ENCODE measurements at regions not wholly inside any gene's neighbourhood (a gene's known extent, or its start where the extent isn't known, plus 50 kb on each side); places are given as distances from the start of the nearest gene placed in this dataset.
A peak's percentile ranks its signal among the peaks of the same experiment; 100 is the strongest.
"Not testable (repeated sequence)": the region's sequence is repeated elsewhere in the genome, so short reads cannot be mapped to it uniquely, and the experiment has no call there.

GRCh38 chr6:150503586-150504339 lies 95.9 kb upstream of the PLEKHG1 start:
- Histone ChIP-seq H3K9ac (ENCODE audit: low read length) (no peak overlapping the region), H3K4me1 (ENCODE audit: control insufficient read depth, insufficient read depth, low read length) (no peaks in the 10 kb centered on the region), H3K27me3 (ENCODE audit: control insufficient read depth, insufficient read depth, low read length) (no peaks in the 10 kb centered on the region), H3K27ac (ENCODE audit: low read depth, low read length) (no peak overlapping the region), H3K36me3 (ENCODE audit: control insufficient read depth, insufficient read depth, low read length) (no peaks in the 10 kb centered on the region), H3K4me3 (ENCODE audit: low read length) (no peak overlapping the region)

GRCh38 chr6:150507361-150507760 lies 92.3 kb upstream of the PLEKHG1 start:
- H3K9ac ChIP-seq (ENCODE audit: low read length); H3K36me3 ChIP-seq (ENCODE audit: control insufficient read depth, insufficient read depth, low read length); H3K27me3 ChIP-seq (ENCODE audit: control insufficient read depth, insufficient read depth, low read length); H3K4me3 ChIP-seq (ENCODE audit: low read length); H3K4me1 ChIP-seq (ENCODE audit: control insufficient read depth, insufficient read depth, low read length); H3K27ac ChIP-seq (ENCODE audit: low read depth, low read length): not testable (repeated sequence)

GRCh38 chr6:150510576-150510975 lies 89.1 kb upstream of the PLEKHG1 start:
- H3K27me3 ChIP-seq (ENCODE audit: control insufficient read depth, insufficient read depth, low read length): no peaks in the 10 kb centered on the region
- H3K4me3 ChIP-seq (ENCODE audit: low read length): no peak overlapping the region
- no peaks in the 10 kb centered on the region for H3K36me3 ChIP-seq (ENCODE audit: control insufficient read depth, insufficient read depth, low read length)
- no peak overlapping the region for H3K9ac ChIP-seq (ENCODE audit: low read length)
- no peaks in the 10 kb centered on the region for H3K4me1 ChIP-seq (ENCODE audit: control insufficient read depth, insufficient read depth, low read length)
- H3K27ac ChIP-seq (ENCODE audit: low read depth, low read length): no peak overlapping the region

- Histone ChIP-seq H3K9ac (ENCODE audit: low read length) (no peak overlapping the region), H3K27me3 (ENCODE audit: control insufficient read depth, insufficient read depth, low read length) (no peaks in the 10 kb centered on the region), H3K36me3 (ENCODE audit: control insufficient read depth, insufficient read depth, low read length) (no peaks in the 10 kb centered on the region), H3K4me3 (ENCODE audit: low read length) (no peak overlapping the region), H3K4me1 (ENCODE audit: control insufficient read depth, insufficient read depth, low read length) (no peaks in the 10 kb centered on the region), H3K27ac (ENCODE audit: low read depth, low read length) (no peak overlapping the region)
Observed at GRCh38 chr6:150511313-150511712, 88.4 kb upstream of the PLEKHG1 start.

GRCh38 chr6:150514806-150515380 lies 84.8 kb upstream of the PLEKHG1 start:
- Histone ChIP-seq H3K4me3 (ENCODE audit: low read length) (no peak overlapping the region), H3K27ac (ENCODE audit: low read depth, low read length) (no peak overlapping the region), H3K4me1 (ENCODE audit: control insufficient read depth, insufficient read depth, low read length) (no peaks in the 10 kb centered on the region), H3K36me3 (ENCODE audit: control insufficient read depth, insufficient read depth, low read length) (no peaks in the 10 kb centered on the region), H3K9ac (ENCODE audit: low read length) (no peak overlapping the region), H3K27me3 (ENCODE audit: control insufficient read depth, insufficient read depth, low read length) (no peaks in the 10 kb centered on the region)

GRCh38 chr6:150516199-150516598 lies 83.5 kb upstream of the PLEKHG1 start:
- no peak overlapping the region for H3K9ac ChIP-seq (ENCODE audit: low read length)
- no peak overlapping the region for H3K4me3 ChIP-seq (ENCODE audit: low read length)
- no peaks in the 10 kb centered on the region for H3K27me3 ChIP-seq (ENCODE audit: control insufficient read depth, insufficient read depth, low read length)
- H3K27ac ChIP-seq (ENCODE audit: low read depth, low read length): no peak overlapping the region
- H3K36me3 ChIP-seq (ENCODE audit: control insufficient read depth, insufficient read depth, low read length): no peaks in the 10 kb centered on the region
- H3K4me1 ChIP-seq (ENCODE audit: control insufficient read depth, insufficient read depth, low read length): no peaks in the 10 kb centered on the region

- Histone ChIP-seq H3K4me3 (ENCODE audit: low read length) (no peak overlapping the region), H3K27ac (ENCODE audit: low read depth, low read length) (no peak overlapping the region), H3K9ac (ENCODE audit: low read length) (no peak overlapping the region), H3K27me3 (ENCODE audit: control insufficient read depth, insufficient read depth, low read length) (no peaks in the 10 kb centered on the region), H3K36me3 (ENCODE audit: control insufficient read depth, insufficient read depth, low read length) (no peaks in the 10 kb centered on the region), H3K4me1 (ENCODE audit: control insufficient read depth, insufficient read depth, low read length) (no peaks in the 10 kb centered on the region)
Observed at GRCh38 chr6:150517175-150517574, 82.5 kb upstream of the PLEKHG1 start.

- Histone ChIP-seq H3K36me3 (ENCODE audit: control insufficient read depth, insufficient read depth, low read length) (no peaks in the 10 kb centered on the region), H3K27ac (ENCODE audit: low read depth, low read length) (no peak overlapping the region), H3K27me3 (ENCODE audit: control insufficient read depth, insufficient read depth, low read length) (no peaks in the 10 kb centered on the region), H3K4me3 (ENCODE audit: low read length) (no peak overlapping the region), H3K4me1 (ENCODE audit: control insufficient read depth, insufficient read depth, low read length) (no peaks in the 10 kb centered on the region), H3K9ac (ENCODE audit: low read length) (no peak overlapping the region)
Observed at GRCh38 chr6:150521482-150521881, 78.2 kb upstream of the PLEKHG1 start.

GRCh38 chr6:150523216-150523615 lies 76.5 kb upstream of the PLEKHG1 start:
- H3K27me3 ChIP-seq (ENCODE audit: control insufficient read depth, insufficient read depth, low read length); H3K36me3 ChIP-seq (ENCODE audit: control insufficient read depth, insufficient read depth, low read length); H3K4me3 ChIP-seq (ENCODE audit: low read length); H3K9ac ChIP-seq (ENCODE audit: low read length); H3K27ac ChIP-seq (ENCODE audit: low read depth, low read length): not testable (repeated sequence)
- H3K4me1 ChIP-seq (ENCODE audit: control insufficient read depth, insufficient read depth, low read length): peaks cover 10% of the 10 kb centered on the region

- Histone ChIP-seq H3K27ac (ENCODE audit: low read depth, low read length) (no peak overlapping the region), H3K27me3 (ENCODE audit: control insufficient read depth, insufficient read depth, low read length) (no peaks in the 10 kb centered on the region), H3K4me3 (ENCODE audit: low read length) (no peak overlapping the region), H3K9ac (ENCODE audit: low read length) (no peak overlapping the region), H3K4me1 (ENCODE audit: control insufficient read depth, insufficient read depth, low read length) (peaks cover 12% of the 10 kb centered on the region), H3K36me3 (ENCODE audit: control insufficient read depth, insufficient read depth, low read length) (no peaks in the 10 kb centered on the region)
Observed at GRCh38 chr6:150525300-150525699, 74.4 kb upstream of the PLEKHG1 start.

- Histone ChIP-seq H3K4me1 (ENCODE audit: control insufficient read depth, insufficient read depth, low read length) (peaks cover 12% of the 10 kb centered on the region), H3K27ac (ENCODE audit: low read depth, low read length) (peak overlapping the region; percentile 31), H3K36me3 (ENCODE audit: control insufficient read depth, insufficient read depth, low read length) (no peaks in the 10 kb centered on the region), H3K27me3 (ENCODE audit: control insufficient read depth, insufficient read depth, low read length) (no peaks in the 10 kb centered on the region), H3K4me3 (ENCODE audit: low read length) (no peak overlapping the region), H3K9ac (ENCODE audit: low read length) (no peak overlapping the region)
Observed at GRCh38 chr6:150527100-150527499, 72.6 kb upstream of the PLEKHG1 start.

GRCh38 chr6:150528648-150529285 lies 70.9 kb upstream of the PLEKHG1 start:
- Histone ChIP-seq H3K9ac (ENCODE audit: low read length) (no peak overlapping the region), H3K27me3 (ENCODE audit: control insufficient read depth, insufficient read depth, low read length) (no peaks in the 10 kb centered on the region), H3K4me3 (ENCODE audit: low read length) (no peak overlapping the region), H3K27ac (ENCODE audit: low read depth, low read length) (peak overlapping the region; percentile 1), H3K4me1 (ENCODE audit: control insufficient read depth, insufficient read depth, low read length) (peaks cover 12% of the 10 kb centered on the region), H3K36me3 (ENCODE audit: control insufficient read depth, insufficient read depth, low read length) (no peaks in the 10 kb centered on the region)

GRCh38 chr6:150529646-150530045 lies 70.0 kb upstream of the PLEKHG1 start:
- Histone ChIP-seq H3K27ac (ENCODE audit: low read depth, low read length) (no peak overlapping the region), H3K4me1 (ENCODE audit: control insufficient read depth, insufficient read depth, low read length) (peaks cover 12% of the 10 kb centered on the region), H3K4me3 (ENCODE audit: low read length) (no peak overlapping the region), H3K9ac (ENCODE audit: low read length) (no peak overlapping the region), H3K27me3 (ENCODE audit: control insufficient read depth, insufficient read depth, low read length) (no peaks in the 10 kb centered on the region), H3K36me3 (ENCODE audit: control insufficient read depth, insufficient read depth, low read length) (no peaks in the 10 kb centered on the region)

All from rectal smooth muscle tissue (tissue), 1 donor.